GM12892 (cell line): ENCODE measurements at regions not wholly inside any gene's neighbourhood (a gene's known extent, or its start where the extent isn't known, plus 50 kb on each side); places are given as distances from the start of the nearest gene placed in this dataset.

Source experiments
- POLR2A ChIP-seq: IDR thresholded peaks from 2 replicates; pipeline ENCODE4 v1.6.1; 2011; ENCODE audit warnings: low read depth, low read length, control low read depth
- TAF1 ChIP-seq: IDR thresholded peaks from 2 replicates; pipeline ENCODE4 v1.6.1; 2011; ENCODE audit warnings: low read depth, mild to moderate bottlenecking, control low read depth, low read length, borderline replicate concordance

DNA sequence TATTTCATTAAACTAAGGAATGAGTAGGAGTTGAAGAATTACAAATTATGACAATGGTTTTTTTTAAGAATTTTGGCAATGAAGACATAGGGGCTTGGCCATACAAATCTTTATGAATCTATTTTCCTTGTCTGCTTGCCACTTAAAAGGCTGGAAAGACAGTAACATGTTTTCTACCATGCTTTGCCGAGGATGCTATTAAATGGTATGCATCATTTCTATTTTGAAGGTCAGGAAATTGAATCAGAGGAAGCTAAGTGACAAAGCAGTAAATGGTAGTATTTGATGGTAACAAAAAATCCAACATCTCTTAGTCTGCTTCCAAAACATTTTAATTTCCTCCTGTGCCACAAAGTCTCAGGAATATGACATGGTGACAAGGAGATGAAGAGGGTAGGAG is 287.2 kb downstream of the RFPL4B start:
- no peak for TF ChIP-seq POLR2A
- TF ChIP-seq TAF1, result no peak
